ENCODE measurements at regions not wholly inside any gene's neighbourhood (a gene's known extent, or its start where the extent isn't known, plus 50 kb on each side); places are given as distances from the start of the nearest gene placed in this dataset.
A peak's percentile ranks its signal among the peaks of the same experiment; 100 is the strongest.

DNA sequence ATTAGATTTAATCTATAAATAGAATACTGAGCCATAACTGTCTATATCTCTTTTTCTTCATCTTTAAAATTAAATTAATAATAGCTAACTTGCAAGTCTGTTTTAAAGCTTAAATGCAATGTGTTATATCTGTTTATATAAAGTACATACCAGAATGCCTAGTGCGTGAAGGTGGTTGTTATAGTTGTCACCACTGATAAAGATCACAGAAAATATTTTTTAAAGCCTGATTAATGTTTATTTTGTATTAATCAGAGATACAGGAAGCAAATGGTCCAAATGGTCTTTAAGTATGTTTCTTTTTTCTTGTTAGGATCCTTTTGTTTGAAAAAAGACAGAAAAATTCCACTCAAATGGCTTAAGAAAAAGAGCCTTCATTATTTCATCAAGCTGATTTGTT is 560.6 kb downstream of the CPS1 start:
- H3K36me3 ChIP-seq = no peaks in the 10 kb centered on the region
- H3K4me3 ChIP-seq = no peak overlapping the region
- FAIRE-seq (no peak), DNase-seq (no peak), ATAC-seq (no peak)
- H3K9me3 ChIP-seq = no peaks in the 10 kb centered on the region
- H3K27me3 ChIP-seq = no peaks in the 10 kb centered on the region
- intact Hi-C loops (cut with DNase I) = no loop called here
- TF ChIP-seq, protein P1, sequence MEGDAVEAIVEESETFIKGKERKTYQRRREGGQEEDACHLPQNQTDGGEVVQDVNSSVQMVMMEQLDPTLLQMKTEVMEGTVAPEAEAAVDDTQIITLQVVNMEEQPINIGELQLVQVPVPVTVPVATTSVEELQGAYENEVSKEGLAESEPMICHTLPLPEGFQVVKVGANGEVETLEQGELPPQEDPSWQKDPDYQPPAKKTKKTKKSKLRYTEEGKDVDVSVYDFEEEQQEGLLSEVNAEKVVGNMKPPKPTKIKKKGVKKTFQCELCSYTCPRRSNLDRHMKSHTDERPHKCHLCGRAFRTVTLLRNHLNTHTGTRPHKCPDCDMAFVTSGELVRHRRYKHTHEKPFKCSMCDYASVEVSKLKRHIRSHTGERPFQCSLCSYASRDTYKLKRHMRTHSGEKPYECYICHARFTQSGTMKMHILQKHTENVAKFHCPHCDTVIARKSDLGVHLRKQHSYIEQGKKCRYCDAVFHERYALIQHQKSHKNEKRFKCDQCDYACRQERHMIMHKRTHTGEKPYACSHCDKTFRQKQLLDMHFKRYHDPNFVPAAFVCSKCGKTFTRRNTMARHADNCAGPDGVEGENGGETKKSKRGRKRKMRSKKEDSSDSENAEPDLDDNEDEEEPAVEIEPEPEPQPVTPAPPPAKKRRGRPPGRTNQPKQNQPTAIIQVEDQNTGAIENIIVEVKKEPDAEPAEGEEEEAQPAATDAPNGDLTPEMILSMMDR (IDR thresholded peaks at IDR 0.05) = no peak
- H3K4me1 ChIP-seq = peaks cover 0 to 10% (median 8%) of the 10 kb centered on the region in 3 donors
- H3K27ac ChIP-seq = no peak overlapping the region
- WGBS, 2 donors = 79 to 88% methylated on average over 1 of the region's 1 CpG

DNA sequence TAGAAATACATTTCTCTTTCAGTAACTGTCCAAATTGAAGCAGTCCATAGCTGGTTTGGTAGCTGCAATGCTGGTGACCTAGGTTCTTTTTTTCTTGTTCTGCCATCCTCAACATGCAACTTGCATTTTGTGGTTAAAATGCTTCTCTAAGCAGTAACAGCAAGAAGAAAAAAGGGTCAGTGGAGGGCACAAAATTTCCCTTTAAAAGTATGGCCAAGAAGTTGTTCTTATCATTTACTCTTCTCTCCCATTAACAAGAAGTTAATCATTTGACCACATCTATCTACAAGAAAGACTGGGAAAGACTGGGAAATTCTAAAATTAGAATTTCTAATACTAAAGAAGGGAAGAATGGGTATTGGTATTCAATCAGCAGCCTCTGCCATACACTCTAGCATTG is 569.9 kb downstream of the CPS1 start:
- ATAC-seq (no peak), DNase-seq (no peak), FAIRE-seq (no peak)
- Histone ChIP-seq H3K27me3 (no peaks in the 10 kb centered on the region), H3K27ac (no peak overlapping the region), H3K4me1 (no peaks in the 10 kb centered on the region), H3K9me3 (no peaks in the 10 kb centered on the region), H3K4me3 (no peak overlapping the region), H3K36me3 (no peaks in the 10 kb centered on the region)
- TF ChIP-seq, protein P1 (IDR thresholded peaks at IDR 0.05) = no peak
- intact Hi-C loops (cut with DNase I) = no loop called here

DNA sequence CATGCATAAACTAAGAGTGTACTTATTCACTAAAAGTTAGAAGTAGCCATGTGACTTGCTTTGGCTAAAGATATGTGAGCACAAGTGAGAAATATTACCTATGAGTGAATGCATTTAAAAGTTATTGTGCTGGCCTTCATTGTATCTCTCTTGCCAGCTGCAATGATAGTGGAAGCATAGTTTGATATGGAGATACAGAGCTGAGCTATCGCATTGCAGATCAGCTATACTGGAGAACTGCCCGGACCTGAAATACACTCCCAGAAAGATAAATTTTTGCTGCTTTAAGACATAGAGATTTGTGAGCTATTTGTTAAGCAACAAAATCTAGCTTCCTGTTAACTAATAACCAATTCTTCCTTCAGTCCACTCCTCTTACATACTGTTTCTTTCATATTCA is 571.1 kb downstream of the CPS1 start:
- no peak for ATAC-seq
- TF ChIP-seq, protein P1 (IDR thresholded peaks at IDR 0.05) = no peak
- FAIRE-seq = no peak
- Histone ChIP-seq H3K27ac (no peak overlapping the region), H3K36me3 (no peaks in the 10 kb centered on the region), H3K9me3 (no peaks in the 10 kb centered on the region), H3K27me3 (no peaks in the 10 kb centered on the region), H3K4me3 (no peak overlapping the region), H3K4me1 (no peaks in the 10 kb centered on the region)
- no peak for DNase-seq
- intact Hi-C loops (cut with DNase I) = no loop called here
- 54 to 56% methylated on average over 2 of the region's 2 CpGs for WGBS, 2 donors

DNA sequence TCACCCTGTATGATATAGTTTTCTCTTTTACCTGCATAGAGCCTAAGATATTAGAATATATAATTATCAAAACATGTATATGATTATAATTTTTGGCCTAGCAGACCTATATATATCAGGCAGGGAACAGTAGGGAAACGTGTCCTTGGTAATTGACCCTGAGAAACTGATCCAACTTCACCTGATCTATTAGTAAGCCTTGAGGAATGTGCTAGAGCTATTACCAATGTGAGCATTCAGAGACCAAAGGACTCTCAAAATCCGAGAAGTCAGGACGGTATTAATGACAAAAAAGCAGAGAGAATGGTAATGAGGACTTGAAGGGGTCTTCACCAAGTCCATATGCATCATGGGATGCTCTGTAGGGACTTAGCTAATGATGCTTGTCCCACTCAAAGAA is 571.9 kb downstream of the CPS1 start:
- H3K9me3 ChIP-seq = no peaks in the 10 kb centered on the region
- WGBS, 2 donors = 36 to 46% methylated on average over 3 of the region's 3 CpGs
- H3K27ac ChIP-seq = no peak overlapping the region
- no peak overlapping the region for H3K4me3 ChIP-seq
- ATAC-seq (peak in 1 of 4 donors; percentile 67), FAIRE-seq (no peak), DNase-seq (no peak)
- no peaks in the 10 kb centered on the region for H3K36me3 ChIP-seq
- H3K4me1 ChIP-seq = no peaks in the 10 kb centered on the region
- TF ChIP-seq, protein P1 (IDR thresholded peaks at IDR 0.05) = no peak
- intact Hi-C loops (cut with DNase I) = no loop called here
- no peaks in the 10 kb centered on the region for H3K27me3 ChIP-seq

DNA sequence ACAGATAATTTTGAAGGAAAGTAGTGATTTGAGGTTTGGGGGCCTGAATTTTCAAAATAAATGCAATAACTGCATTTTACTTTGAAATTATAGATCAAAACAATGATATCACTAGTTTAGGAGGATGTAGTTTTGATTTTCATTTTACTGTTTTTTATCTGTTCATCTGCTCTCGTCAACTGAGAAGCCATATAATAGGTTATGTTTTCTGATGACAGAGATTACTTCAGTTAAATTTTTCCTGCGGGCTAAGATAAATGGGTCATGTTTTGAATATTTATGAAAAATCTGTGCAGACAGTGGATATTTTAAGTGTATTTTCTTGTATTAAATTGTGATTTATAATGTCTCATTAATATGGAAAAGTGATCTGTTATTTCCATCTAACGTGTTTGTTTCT is 573.4 kb downstream of the CPS1 start:
- 74% methylated on average over 3 of the region's 3 CpGs for WGBS, 2 donors
- Histone ChIP-seq H3K4me1 (no peaks in the 10 kb centered on the region), H3K27me3 (no peaks in the 10 kb centered on the region), H3K27ac (no peak overlapping the region), H3K9me3 (no peaks in the 10 kb centered on the region), H3K4me3 (no peak overlapping the region), H3K36me3 (no peaks in the 10 kb centered on the region)
- no peak for DNase-seq
- TF ChIP-seq, protein P1 (IDR thresholded peaks at IDR 0.05) = no peak
- ATAC-seq = no peak
- intact Hi-C loops (cut with DNase I) = no loop called here
- FAIRE-seq = no peak
